Kidney (tissue), 13 donors: ENCODE measurements at regions not wholly inside any gene's neighbourhood (a gene's known extent, or its start where the extent isn't known, plus 50 kb on each side); places are given as distances from the start of the nearest gene placed in this dataset.
A peak's percentile ranks its signal among the peaks of the same experiment; 100 is the strongest.

ENCODE experiments used
- DNase-seq, 5 donors: peaks; one replicate each; pipeline ENCODE4 v3.0.0-alpha.2; 2013 to 2020
- FAIRE-seq: peaks from 2 replicates; lab custom pipeline; 2012; peaks lifted over from hg19 to GRCh38; lab: Jason Lieb, UNC
- H3K27ac ChIP-seq, 2 donors: one replicate each; pipeline ENCODE4 v1.7.0; 2013; ENCODE audit warnings: low read depth in 2 of 2, low read length in 2 of 2, inconsistent platforms in 1 of 2
- H3K27me3 ChIP-seq: one replicate; pipeline ENCODE4 v1.7.1; 2013; ENCODE audit warnings: low read length, inconsistent platforms; ENCODE audit not compliant: control insufficient read depth, insufficient read depth
- H3K36me3 ChIP-seq, 3 donors: one replicate each; pipeline versions ENCODE4 v1.7.0 to v1.7.1; 2013; ENCODE audit warnings: low read length in 3 of 3, control low read depth in 1 of 3, inconsistent platforms in 1 of 3; ENCODE audit not compliant: insufficient read depth in 3 of 3, control insufficient read depth in 2 of 3
- H3K4me1 ChIP-seq, 3 donors: one replicate each; pipeline versions ENCODE4 v1.7.0 to v1.7.1; 2013; ENCODE audit warnings: low read length in 3 of 3, inconsistent platforms in 1 of 3, low read depth in 1 of 3; ENCODE audit not compliant: control insufficient read depth in 2 of 3, insufficient read depth in 2 of 3
- H3K4me3 ChIP-seq, 3 donors: one replicate each; pipeline versions ENCODE4 v1.7.0 to v1.8.1; 2013; ENCODE audit warnings: low read length in 3 of 3, control low read depth in 1 of 3, inconsistent platforms in 1 of 3
- H3K9ac ChIP-seq, 3 donors: one replicate each; pipeline versions ENCODE4 v1.7.0 to v1.7.1; 2013; ENCODE audit warnings: low read length in 3 of 3, control low read depth in 1 of 3, inconsistent platforms in 1 of 3
- H3K9me3 ChIP-seq, 3 donors: one replicate each; pipeline versions ENCODE4 v1.7.0 to v1.7.1; 2013; ENCODE audit warnings: low read length in 3 of 3, control low read depth in 1 of 3, inconsistent platforms in 1 of 3; ENCODE audit not compliant: control insufficient read depth in 2 of 3, insufficient read depth in 1 of 3
- intact Hi-C: fragments of 100-400 bp; cut with DNase I; formaldehyde crosslinking; loops from one replicate; pipeline ENCODE4 v1.11.1; 2022
- TF ChIP-seq, protein P1 (sequence below): IDR thresholded peaks from 3 replicates; pipeline ENCODE4 v1.5.1; 2012; ENCODE audit warnings: mild to moderate bottlenecking, moderate library complexity, borderline replicate concordance; ENCODE audit not compliant: insufficient read depth; ENCODE audit errors: extremely low read depth
- donor health status: control.
- donor health status: control.
- donor health status: control.
- donor health status: control.
- donor health status: control.
- donor health status: DM: yes; HTN: yes; CAD: no.
- donor health status: Normal renal cell carcinoma (clear cell type).

DNA sequence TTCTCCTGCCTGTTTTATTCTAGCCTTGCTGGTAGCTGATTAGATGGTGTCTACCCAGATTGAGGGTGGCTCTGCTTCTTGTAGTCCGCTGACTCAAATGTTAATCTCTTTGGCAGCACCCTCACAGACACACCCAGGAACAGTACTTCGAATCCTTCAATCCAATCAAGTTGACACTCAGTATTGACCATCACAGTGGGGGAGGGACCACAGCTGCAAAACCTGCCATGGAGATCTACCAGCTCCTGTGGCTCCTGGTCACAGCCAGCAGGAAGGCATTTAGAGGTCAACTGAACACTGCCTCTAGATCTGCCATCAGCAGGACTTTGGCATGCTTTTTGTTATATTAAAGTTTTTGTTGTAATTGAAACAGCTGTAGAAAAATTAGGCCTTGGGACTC lies 146.9 kb downstream of the RWDD3 start:
- intact Hi-C loops: no loop called here
- TF ChIP-seq, protein P1, sequence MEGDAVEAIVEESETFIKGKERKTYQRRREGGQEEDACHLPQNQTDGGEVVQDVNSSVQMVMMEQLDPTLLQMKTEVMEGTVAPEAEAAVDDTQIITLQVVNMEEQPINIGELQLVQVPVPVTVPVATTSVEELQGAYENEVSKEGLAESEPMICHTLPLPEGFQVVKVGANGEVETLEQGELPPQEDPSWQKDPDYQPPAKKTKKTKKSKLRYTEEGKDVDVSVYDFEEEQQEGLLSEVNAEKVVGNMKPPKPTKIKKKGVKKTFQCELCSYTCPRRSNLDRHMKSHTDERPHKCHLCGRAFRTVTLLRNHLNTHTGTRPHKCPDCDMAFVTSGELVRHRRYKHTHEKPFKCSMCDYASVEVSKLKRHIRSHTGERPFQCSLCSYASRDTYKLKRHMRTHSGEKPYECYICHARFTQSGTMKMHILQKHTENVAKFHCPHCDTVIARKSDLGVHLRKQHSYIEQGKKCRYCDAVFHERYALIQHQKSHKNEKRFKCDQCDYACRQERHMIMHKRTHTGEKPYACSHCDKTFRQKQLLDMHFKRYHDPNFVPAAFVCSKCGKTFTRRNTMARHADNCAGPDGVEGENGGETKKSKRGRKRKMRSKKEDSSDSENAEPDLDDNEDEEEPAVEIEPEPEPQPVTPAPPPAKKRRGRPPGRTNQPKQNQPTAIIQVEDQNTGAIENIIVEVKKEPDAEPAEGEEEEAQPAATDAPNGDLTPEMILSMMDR: no peak
- Histone ChIP-seq H3K36me3 (no peaks in the 10 kb centered on the region), H3K4me1 (no peaks in the 10 kb centered on the region), H3K9ac (no peak overlapping the region), H3K4me3 (no peak overlapping the region), H3K27me3 (no peaks in the 10 kb centered on the region), H3K27ac (no peak overlapping the region), H3K9me3 (no peaks in the 10 kb centered on the region)
- DNase-seq: no peak
- FAIRE-seq: no peak

DNA sequence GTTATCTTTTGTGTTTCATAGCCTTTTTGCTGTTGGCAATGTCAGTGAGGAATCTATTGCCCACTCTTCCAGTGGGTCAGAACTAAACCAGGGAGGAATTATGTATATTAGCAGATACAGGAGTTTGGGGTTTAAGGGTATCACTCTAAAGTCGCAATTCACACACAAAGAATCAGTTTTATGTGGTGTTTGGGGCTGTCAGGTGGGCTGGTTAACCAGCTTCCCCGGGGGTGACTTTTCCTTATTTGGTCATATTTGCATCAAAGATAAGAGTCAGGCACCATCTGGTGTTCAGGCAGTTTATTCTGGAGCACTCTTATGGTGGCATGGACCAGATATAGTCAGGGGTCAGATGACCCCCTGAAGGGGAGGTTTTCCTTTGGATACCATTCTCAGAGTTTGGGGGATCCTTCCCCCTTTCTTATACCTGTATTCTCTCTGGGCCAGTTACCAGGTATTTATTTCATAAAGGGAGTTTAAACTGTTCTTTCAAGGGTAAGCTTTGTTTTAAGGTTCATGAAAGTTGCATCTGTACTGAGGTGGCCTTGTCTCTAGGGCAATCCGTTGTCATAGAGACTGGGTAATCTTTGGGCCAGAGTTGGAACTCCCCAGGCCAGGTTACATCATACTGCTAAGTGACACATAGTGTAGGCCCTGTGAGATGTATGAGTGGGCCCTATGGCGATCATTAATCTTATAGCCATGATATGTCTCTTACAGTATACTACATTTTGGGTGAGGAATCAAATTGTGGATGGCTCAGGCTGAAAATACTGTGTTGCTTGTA lies 148.2 kb downstream of the RWDD3 start:
- no peaks in the 10 kb centered on the region for H3K27me3 ChIP-seq
- DNase-seq (no peak), FAIRE-seq (no peak)
- TF ChIP-seq, protein P1: no peak
- H3K4me3 ChIP-seq: no peak overlapping the region
- intact Hi-C loops: no loop called here
- no peaks in the 10 kb centered on the region for H3K9me3 ChIP-seq
- H3K4me1 ChIP-seq: no peaks in the 10 kb centered on the region
- no peak overlapping the region for H3K9ac ChIP-seq
- H3K36me3 ChIP-seq: no peaks in the 10 kb centered on the region
- no peak overlapping the region for H3K27ac ChIP-seq

DNA sequence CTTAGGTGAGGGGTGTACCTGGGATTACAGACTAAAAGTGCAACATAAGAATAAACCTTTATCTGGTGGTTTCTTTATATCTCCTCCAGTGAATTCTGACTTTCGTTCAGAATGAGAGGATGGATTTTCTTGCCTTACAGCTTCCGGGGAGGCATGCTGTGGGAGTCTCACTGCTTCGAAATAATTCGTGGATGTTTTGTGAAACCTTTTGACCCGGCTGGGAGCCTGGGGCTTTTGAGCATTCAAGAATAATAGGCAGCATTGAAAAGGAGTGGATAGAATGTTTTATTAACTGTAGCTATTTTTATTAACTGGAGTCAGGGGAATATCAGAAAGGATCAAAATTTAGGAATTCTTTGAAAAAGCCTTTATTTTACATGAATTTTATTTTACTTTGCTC lies 149.1 kb downstream of the RWDD3 start:
- H3K4me3 ChIP-seq: no peak overlapping the region
- H3K9ac ChIP-seq: no peak overlapping the region
- DNase-seq (no peak), FAIRE-seq (no peak)
- H3K36me3 ChIP-seq: no peaks in the 10 kb centered on the region
- no peak overlapping the region for H3K27ac ChIP-seq
- intact Hi-C loops: no loop called here
- TF ChIP-seq, protein P1: no peak
- H3K27me3 ChIP-seq: no peaks in the 10 kb centered on the region
- H3K4me1 ChIP-seq: no peaks in the 10 kb centered on the region
- H3K9me3 ChIP-seq: no peaks in the 10 kb centered on the region

DNA sequence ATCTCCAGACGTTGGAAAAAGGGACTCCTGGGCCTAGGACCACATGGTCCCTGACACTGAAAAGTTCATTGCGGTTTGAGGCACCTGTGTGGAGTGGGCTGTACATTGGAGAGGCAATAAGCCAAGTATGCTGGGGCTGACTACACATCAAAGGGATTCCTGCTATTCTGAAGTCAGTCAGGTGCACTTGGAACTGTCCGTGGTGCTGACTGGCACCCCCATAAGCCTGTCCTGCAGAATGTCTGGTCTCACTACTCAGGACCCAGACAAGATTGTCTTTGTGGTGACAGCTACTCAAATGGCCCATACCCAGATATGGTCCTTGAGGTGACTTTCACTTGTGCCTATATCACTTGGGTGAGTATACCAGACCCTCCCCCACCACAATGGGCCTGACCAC lies 150.6 kb downstream of the RWDD3 start:
- no peaks in the 10 kb centered on the region for H3K9me3 ChIP-seq
- peak in 4 of 5 donors; percentile 73 to 81 (median 79) for DNase-seq
- no peak overlapping the region for H3K4me3 ChIP-seq
- no peaks in the 10 kb centered on the region for H3K27me3 ChIP-seq
- no peaks in the 10 kb centered on the region for H3K36me3 ChIP-seq
- no peaks in the 10 kb centered on the region for H3K4me1 ChIP-seq
- FAIRE-seq: no peak
- no peak overlapping the region for H3K27ac ChIP-seq
- no peak overlapping the region for H3K9ac ChIP-seq
- intact Hi-C loops: no loop called here
- TF ChIP-seq, protein P1: no peak
